GM18909 (cell line): ENCODE measurements at regions not wholly inside any gene's neighbourhood (a gene's known extent, or its start where the extent isn't known, plus 50 kb on each side); places are given as distances from the start of the nearest gene placed in this dataset.

ENCODE experiments used
- ATAC-seq: cut with Tn5 transposase; IDR thresholded peaks from one replicate; pipeline ENCODE4 v1.9.1; 2021; ENCODE audit warnings: mild to moderate bottlenecking; ENCODE audit not compliant: unreplicated experiment, poor library complexity

GRCh38 chr6:164210323-164210722, 795.8 kb downstream of the QKI start:
- no peak for ATAC-seq

- ATAC-seq = no peak
Measured at GRCh38 chr6:164208371-164208770, 793.9 kb downstream of the QKI start.

- no peak for ATAC-seq
Measured at GRCh38 chr6:164206807-164207423, 792.4 kb downstream of the QKI start.

GRCh38 chr6:164200071-164200470, 785.6 kb downstream of the QKI start:
- ATAC-seq = no peak

- ATAC-seq = no peak
Measured at GRCh38 chr6:164195942-164196281, 781.4 kb downstream of the QKI start.

GRCh38 chr6:164195278-164195941, 780.9 kb downstream of the QKI start:
- ATAC-seq = no peak

GRCh38 chr6:164188861-164189260, 774.3 kb downstream of the QKI start:
- no peak for ATAC-seq

GRCh38 chr6:164185471-164185871, 771.0 kb downstream of the QKI start:
- no peak for ATAC-seq

GRCh38 chr6:164184410-164184809, 769.9 kb downstream of the QKI start:
- no peak for ATAC-seq

- no peak for ATAC-seq
Measured at GRCh38 chr6:164183556-164184123, 769.1 kb downstream of the QKI start.

GRCh38 chr6:164178679-164179332, 764.3 kb downstream of the QKI start:
- ATAC-seq = no peak

- ATAC-seq = no peak
Measured at GRCh38 chr6:164169355-164169754, 754.8 kb downstream of the QKI start.

GRCh38 chr6:164168595-164168994, 754.1 kb downstream of the QKI start:
- ATAC-seq = no peak

GRCh38 chr6:164167873-164168405, 753.4 kb downstream of the QKI start:
- no peak for ATAC-seq

- no peak for ATAC-seq
Measured at GRCh38 chr6:164166996-164167395, 752.5 kb downstream of the QKI start.

- ATAC-seq = no peak
Measured at GRCh38 chr6:164166515-164166914, 752.0 kb downstream of the QKI start.

- no peak for ATAC-seq
Measured at GRCh38 chr6:164164876-164165275, 750.4 kb downstream of the QKI start.

GRCh38 chr6:164163239-164163638, 748.7 kb downstream of the QKI start:
- ATAC-seq = no peak

GRCh38 chr6:164159061-164159460, 744.5 kb downstream of the QKI start:
- ATAC-seq = no peak

GRCh38 chr6:164154588-164154987, 740.1 kb downstream of the QKI start:
- no peak for ATAC-seq

- ATAC-seq = no peak
Measured at GRCh38 chr6:164152611-164153010, 738.1 kb downstream of the QKI start.
